Mucosa of descending colon (tissue), 3 donors: ENCODE measurements at regions not wholly inside any gene's neighbourhood (a gene's known extent, or its start where the extent isn't known, plus 50 kb on each side); places are given as distances from the start of the nearest gene placed in this dataset.

ENCODE experiments used
- ATAC-seq: fragments of 200-7000 bp; cut with Tn5 transposase; one replicate; pipeline ENCODE4 v1.9.1; 2020; ENCODE audit warnings: mild to moderate bottlenecking, moderate library complexity
- DNase-seq, 3 donors: peaks; one replicate each; pipeline ENCODE4 v3.0.0-alpha.2; 2020
- H3K36me3 ChIP-seq: fragments of 200-600 bp; one replicate; pipeline ENCODE4 v1.8.0; 2021; ENCODE audit warnings: low read depth, mild to moderate bottlenecking
- H3K4me1 ChIP-seq: fragments of 200-600 bp; one replicate; pipeline ENCODE4 v1.8.0; 2021; ENCODE audit warnings: low read depth, mild to moderate bottlenecking
- H3K4me3 ChIP-seq: fragments of 200-600 bp; one replicate; pipeline ENCODE4 v1.8.0; 2021; ENCODE audit warnings: mild to moderate bottlenecking
- H3K9me3 ChIP-seq: fragments of 200-600 bp; one replicate; pipeline ENCODE4 v1.8.0; 2021; ENCODE audit warnings: mild to moderate bottlenecking
- intact Hi-C, 2 donors: fragments of 100-400 bp; cut with DNase I in 1 of 2; cut with micrococcal nuclease in 1 of 2; formaldehyde crosslinking; loops; one replicate each; pipeline versions ENCODE4 v1.11.0 to v1.11.1; 2022; cut with DNase I, micrococcal nuclease
- TF ChIP-seq, protein P1 (sequence below): fragments of 200-600 bp; IDR thresholded peaks from one replicate; pipeline ENCODE4 v1.8.0; 2022; ENCODE audit warnings: antibody characterized with exemption, mild to moderate bottlenecking
- donor health status: DM: no; HTN: no; CAD: no; lungs with moderate emphysema.
- donor health status: DM: no; HTN: no; CAD: no.
- donor health status: DM: no; HTN: yes; CAD: no.

DNA sequence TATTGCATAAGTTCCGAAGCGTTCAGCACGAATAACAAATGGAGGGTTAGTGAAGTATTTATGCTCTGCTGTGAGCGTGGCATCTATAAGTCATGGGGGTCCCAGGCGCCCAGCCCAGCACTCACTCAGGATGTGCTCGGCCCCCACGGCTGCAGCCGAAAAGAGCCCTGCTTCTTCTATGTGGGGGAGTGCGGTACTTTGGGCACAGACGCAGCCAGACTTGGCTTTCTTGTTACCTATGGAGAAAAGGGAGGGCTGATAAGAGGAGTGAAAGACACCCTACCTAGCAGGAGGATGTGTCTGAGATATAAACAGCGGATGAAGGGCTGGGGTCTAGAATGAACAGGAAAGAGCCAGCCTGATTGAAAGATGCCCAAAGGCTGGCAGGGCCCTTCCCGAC lies 51.4 kb downstream of the MRPL36 start:
- DNase-seq (no peak), ATAC-seq (no peak)
- H3K4me1 ChIP-seq = no peaks in the 10 kb centered on the region
- no peaks in the 10 kb centered on the region for H3K36me3 ChIP-seq
- intact Hi-C loops = no loop called here
- TF ChIP-seq, protein P1, sequence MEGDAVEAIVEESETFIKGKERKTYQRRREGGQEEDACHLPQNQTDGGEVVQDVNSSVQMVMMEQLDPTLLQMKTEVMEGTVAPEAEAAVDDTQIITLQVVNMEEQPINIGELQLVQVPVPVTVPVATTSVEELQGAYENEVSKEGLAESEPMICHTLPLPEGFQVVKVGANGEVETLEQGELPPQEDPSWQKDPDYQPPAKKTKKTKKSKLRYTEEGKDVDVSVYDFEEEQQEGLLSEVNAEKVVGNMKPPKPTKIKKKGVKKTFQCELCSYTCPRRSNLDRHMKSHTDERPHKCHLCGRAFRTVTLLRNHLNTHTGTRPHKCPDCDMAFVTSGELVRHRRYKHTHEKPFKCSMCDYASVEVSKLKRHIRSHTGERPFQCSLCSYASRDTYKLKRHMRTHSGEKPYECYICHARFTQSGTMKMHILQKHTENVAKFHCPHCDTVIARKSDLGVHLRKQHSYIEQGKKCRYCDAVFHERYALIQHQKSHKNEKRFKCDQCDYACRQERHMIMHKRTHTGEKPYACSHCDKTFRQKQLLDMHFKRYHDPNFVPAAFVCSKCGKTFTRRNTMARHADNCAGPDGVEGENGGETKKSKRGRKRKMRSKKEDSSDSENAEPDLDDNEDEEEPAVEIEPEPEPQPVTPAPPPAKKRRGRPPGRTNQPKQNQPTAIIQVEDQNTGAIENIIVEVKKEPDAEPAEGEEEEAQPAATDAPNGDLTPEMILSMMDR = no peak
- no peaks in the 10 kb centered on the region for H3K9me3 ChIP-seq
- H3K4me3 ChIP-seq = no peak overlapping the region

DNA sequence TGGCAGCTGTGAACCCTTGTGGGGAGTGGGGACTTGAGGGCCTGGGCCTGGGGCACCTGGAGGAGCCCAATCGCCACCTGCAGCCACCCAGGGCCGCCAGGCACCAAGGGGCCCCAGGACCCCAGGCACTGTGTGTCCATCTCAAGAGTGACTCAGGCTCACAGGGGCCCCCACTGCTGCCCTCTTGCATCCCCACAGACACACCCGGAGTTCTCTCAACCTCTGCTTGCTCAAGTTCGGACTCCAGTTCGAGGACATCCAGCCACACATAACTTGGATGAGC lies 51.9 kb downstream of the MRPL36 start:
- intact Hi-C loops = no loop called here
- no peak overlapping the region for H3K4me3 ChIP-seq
- TF ChIP-seq, protein P1 = no peak
- DNase-seq (no peak), ATAC-seq (no peak)
- no peaks in the 10 kb centered on the region for H3K9me3 ChIP-seq
- no peaks in the 10 kb centered on the region for H3K4me1 ChIP-seq
- no peaks in the 10 kb centered on the region for H3K36me3 ChIP-seq

DNA sequence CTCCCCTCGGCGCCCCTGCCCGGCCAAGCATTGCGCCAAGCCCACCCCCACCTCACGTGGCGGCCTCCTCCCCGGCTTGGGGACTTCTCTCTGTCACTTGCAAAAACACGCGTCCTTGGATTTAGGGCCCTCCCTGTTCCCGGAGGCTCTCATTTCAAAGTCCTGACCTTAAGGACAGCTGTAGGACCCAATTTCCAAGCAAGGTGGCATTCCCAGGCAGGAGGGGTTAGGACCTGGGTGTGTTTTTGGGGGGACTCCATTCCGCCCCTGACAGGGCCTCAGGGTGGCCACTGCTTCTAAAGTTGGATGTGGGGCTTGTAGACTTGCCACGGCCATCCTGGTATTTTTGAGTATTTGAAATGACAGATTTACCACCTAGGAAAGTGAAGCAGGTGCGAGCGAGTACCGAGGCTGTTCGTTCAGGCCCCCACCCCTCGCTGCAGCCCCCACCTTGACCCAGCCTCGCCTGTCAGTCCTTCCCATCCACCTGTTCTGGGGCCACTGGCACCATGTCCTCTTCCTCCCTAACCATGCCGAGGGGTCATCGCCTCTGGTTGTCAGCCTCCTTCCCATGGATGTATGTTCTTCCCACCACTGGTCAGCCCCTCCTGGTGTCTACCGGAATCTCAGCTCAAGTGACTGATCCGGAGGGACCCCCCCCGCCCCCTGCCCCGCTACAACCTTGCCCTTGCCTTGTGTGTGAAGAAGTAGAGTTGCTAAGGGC lies 52.4 kb downstream of the MRPL36 start:
- H3K4me1 ChIP-seq = no peaks in the 10 kb centered on the region
- no peaks in the 10 kb centered on the region for H3K36me3 ChIP-seq
- H3K4me3 ChIP-seq = no peak overlapping the region
- H3K9me3 ChIP-seq = no peaks in the 10 kb centered on the region
- intact Hi-C loops = no loop called here
- DNase-seq (no peak), ATAC-seq (no peak)
- TF ChIP-seq, protein P1 = no peak

DNA sequence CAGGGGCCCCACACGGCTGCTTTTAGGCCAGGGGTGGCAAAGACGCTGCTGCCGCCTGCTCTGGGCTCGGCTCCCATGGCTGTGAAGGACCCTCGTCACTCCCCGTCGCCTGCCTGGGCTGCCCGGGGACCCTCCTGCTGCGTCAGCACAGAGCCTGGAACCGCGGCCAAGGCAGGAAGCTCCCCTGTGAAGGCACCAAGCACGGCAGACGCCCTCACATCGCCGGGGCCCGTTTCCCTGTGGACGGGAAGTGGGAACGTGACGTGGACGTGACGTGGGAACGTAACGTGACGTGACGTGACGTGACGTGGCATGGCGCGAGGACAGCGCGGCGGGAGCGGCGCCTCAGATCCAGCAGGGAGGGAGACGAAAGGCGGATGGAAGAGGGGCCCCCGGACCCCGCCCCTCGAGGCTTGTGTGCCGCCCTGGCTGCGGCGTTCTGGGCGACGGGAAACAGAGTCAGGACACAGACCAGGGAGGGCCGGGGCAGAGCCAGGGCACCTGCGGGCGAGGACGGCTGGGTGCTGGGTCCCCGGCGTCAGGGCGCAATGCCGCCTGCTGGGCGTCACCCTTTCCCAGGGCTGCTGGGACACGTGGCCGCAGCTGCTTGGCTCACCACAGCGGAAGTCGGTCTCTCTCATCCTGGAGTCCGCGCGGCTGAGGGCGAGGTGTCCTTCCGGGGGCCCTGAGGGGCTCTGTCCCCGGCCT lies 53.1 kb downstream of the MRPL36 start:
- H3K36me3 ChIP-seq = no peaks in the 10 kb centered on the region
- no peak for ATAC-seq
- no peaks in the 10 kb centered on the region for H3K9me3 ChIP-seq
- no peak overlapping the region for H3K4me3 ChIP-seq
- intact Hi-C loops = no loop called here
- TF ChIP-seq, protein P1 = no peak
- DNase-seq = no peak
- H3K4me1 ChIP-seq = no peaks in the 10 kb centered on the region

DNA sequence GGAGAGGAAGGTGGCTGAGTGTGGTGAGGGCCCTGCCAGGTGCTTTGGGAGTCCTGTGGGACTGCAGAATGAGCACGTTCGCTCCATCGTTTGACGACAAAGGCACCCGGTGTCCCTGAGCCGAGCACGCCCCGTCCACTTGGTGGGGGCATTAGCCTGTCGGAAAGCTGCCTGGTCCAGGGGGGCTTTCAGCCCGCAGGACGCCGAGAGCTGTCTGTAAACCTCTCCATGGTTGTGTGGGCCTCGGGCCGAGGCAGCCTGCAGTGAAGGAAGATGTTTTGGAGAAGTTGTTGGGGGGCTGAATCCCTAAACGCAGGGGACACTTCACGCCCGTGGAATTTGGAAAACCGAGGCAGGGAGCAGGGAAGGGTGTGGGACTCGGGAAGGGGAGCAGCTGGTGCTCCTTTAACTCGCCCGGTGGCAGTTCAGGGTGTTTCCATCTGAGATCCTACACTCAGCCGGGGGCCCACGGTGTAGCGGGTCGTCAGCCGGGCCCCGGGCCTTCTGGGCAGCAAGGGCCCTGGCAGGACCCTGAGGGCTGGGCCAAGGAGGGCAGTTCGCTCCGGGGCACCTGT lies 53.8 kb downstream of the MRPL36 start:
- Histone ChIP-seq H3K9me3 (no peaks in the 10 kb centered on the region), H3K36me3 (no peaks in the 10 kb centered on the region), H3K4me3 (no peak overlapping the region), H3K4me1 (no peaks in the 10 kb centered on the region)
- intact Hi-C loops = no loop called here
- no peak for ATAC-seq
- TF ChIP-seq, protein P1 = no peak
- no peak for DNase-seq
